HG03025 (cell line): ENCODE measurements at regions not wholly inside any gene's neighbourhood (a gene's known extent, or its start where the extent isn't known, plus 50 kb on each side); places are given as distances from the start of the nearest gene placed in this dataset.
"Not testable (repeated sequence)": the region's sequence is repeated elsewhere in the genome, so short reads cannot be mapped to it uniquely, and the experiment has no call there.

Source experiments
- ATAC-seq: cut with Tn5 transposase; IDR thresholded peaks from one replicate; pipeline ENCODE4 v1.9.1; 2021; ENCODE audit warnings: mild to moderate bottlenecking, moderate library complexity; ENCODE audit not compliant: unreplicated experiment, low FRiP score

- ATAC-seq = no peak
Observed at GRCh38 chr11:25602149-25602548, 729.8 kb upstream of the ANO3 start.

DNA sequence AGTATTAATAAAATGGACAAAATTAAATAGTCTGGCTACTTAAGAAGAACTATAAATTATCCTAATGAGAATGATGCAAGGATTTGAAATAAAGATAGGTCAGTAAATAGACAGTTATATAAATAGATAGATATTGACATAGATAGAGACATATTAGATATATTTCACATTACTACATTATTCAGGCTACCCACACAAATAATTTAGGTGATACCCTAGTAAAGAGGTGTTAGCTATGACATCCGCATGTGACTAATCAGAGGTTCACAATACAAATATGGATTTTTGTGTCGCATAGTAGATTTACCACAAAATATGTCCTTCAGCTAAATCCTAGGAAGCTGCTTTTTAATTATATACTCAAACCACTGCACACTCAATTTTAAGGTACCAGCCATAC is 729.0 kb upstream of the ANO3 start:
- ATAC-seq = no peak

DNA sequence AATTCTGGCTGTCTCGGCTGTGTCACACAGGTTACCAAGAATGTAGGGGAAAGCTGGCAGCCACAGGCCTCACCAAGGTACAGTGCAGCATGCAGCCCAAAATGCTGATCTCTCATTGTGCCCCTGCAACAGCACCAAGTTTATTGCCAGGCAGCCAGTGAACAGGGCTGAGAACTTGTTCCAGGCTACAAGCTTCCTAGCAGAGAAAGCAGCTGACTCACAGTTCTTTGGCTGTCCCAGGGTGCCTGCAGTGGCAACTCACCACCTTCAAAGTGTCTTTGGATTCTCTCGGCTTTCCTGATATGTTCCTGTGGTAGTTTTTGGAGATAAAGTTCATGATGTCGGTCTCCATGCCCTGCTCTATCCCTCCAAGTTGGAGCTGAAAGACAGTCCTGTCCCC is 719.1 kb upstream of the ANO3 start:
- ATAC-seq = no peak

DNA sequence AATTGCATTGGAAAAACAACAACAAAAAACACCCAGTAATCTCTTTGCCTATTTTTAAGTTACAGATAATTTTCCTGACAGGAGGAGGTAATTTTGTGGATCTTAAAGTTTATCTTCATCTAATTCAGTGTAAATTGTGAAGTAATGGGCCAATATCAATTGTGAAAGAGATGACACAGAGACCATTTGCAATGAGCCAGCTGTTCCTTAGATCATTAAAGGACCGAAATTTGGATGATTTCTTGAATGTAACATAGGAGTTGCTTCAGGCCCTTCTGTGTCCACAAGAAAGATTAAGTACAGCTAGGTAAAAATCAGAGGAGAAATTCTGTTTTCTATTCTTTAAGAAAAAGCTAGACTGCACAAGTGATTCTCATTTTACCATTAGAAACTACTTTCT is 718.5 kb upstream of the ANO3 start:
- ATAC-seq = no peak

- no peak for ATAC-seq
Observed at GRCh38 chr11:25613865-25614264, 718.1 kb upstream of the ANO3 start.

DNA sequence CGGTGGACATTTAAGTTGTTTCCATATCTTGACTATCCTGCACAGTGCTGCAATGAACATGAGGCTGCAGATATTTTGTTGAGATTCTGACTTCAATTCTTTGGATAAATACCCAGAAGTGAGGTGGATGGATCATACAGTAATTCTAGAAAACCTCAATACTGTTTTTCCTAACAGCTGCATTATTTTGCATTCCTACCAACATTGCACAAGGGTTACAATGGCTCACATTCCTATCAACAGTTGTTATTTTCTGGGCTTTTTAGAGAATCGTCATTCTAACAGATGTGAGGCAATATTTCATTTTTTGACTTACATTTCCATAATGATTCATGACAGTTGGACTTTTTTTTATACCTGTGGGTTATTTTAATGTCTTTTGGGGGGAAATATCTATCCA is 716.9 kb upstream of the ANO3 start:
- no peak for ATAC-seq

- ATAC-seq = no peak
Observed at GRCh38 chr11:25615841-25616240, 716.1 kb upstream of the ANO3 start.

- ATAC-seq = no peak
Observed at GRCh38 chr11:25625094-25625493, 706.8 kb upstream of the ANO3 start.

GRCh38 chr11:25628030-25628429 is 703.9 kb upstream of the ANO3 start:
- ATAC-seq = no peak

DNA sequence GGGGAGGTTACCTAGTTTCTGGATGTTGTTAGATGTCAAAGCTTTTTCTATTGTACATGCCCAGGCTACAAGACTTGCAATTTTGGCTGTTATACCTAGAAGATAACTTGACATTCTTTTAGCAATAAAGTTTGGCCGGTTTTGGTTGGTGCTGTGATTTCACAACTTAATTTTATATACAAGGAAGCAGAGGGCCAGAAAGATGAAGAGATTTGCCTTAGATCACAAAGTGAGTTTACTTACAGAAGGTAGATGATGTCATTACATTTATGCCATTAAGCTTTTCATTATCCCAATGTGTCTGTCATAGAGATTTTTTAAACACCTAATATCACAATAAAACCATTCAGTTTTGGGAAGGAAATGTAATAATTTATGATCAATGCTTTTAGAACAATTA is 698.7 kb upstream of the ANO3 start:
- no peak for ATAC-seq

- not testable (repeated sequence) for ATAC-seq
Observed at GRCh38 chr11:25649220-25649619, 682.7 kb upstream of the ANO3 start.

DNA sequence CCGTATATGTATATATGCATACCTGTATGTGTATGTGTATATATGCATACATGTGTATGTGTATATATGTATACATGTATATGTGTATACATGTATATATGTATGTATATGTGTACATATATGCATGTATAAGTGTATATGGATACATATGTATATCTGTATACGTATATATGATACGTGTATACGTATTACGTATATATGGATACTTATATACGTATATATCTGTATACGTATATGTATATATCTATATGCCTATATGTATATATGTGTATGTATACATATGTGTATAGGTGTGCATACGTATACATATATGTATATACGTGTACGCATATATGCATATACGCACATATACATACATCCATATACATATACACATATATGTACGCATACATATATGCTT is 681.6 kb upstream of the ANO3 start:
- ATAC-seq = no peak

- no peak for ATAC-seq
Observed at GRCh38 chr11:25655636-25656035, 676.3 kb upstream of the ANO3 start.

DNA sequence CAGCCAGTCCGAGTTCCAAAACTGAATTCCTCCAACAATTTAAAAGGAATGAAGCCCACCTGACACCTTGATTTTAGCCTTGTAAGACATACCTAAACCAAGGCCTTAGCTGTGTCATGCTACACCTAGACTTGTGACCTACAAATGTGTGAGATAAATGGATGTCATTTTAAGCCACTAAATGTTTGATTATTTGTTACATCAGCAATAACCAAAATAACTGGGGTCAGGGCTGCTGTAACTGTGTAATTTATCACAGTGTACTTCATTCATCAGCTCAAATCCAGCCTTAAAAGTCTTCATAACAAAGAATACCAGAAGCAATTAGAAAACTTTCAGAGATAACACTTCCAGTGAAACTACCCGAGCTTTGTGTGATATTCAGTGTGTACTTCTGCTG is 673.0 kb upstream of the ANO3 start:
- no peak for ATAC-seq

DNA sequence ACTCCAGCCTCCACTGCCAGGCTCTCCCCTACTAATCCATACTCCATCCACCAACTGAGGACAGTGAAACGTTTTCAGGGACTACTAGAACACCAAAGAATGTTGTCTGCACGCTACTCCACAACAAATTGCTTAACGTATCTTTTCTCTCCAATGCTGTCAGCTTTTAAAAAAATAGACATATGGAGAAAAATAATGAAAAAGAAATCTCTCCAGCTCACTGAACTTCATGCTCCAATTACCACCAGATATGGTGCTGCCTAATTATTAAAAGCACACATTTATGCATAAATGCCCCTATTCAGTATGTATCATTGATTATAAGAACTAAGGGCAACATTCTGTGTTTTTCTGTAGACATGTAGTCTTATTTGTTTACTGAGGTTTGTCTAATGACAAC is 672.2 kb upstream of the ANO3 start:
- no peak for ATAC-seq

DNA sequence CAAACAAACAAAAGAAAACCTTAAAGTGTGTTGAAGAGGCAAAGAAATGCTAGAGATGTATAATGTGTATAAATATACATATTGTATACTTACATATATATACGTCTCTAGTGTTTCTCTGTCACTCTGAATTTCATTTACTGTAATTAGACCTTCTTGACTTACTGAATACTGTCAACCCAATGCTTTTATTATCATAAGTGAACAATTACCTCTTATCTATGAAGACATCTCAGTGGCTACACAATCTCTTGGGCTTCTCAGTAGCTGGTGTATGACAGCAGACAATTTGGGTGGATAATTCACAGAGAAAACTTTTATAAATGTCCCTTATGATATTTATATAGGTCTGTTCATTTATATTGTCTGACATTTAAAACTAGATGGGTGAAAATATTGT is 664.1 kb upstream of the ANO3 start:
- ATAC-seq = no peak

DNA sequence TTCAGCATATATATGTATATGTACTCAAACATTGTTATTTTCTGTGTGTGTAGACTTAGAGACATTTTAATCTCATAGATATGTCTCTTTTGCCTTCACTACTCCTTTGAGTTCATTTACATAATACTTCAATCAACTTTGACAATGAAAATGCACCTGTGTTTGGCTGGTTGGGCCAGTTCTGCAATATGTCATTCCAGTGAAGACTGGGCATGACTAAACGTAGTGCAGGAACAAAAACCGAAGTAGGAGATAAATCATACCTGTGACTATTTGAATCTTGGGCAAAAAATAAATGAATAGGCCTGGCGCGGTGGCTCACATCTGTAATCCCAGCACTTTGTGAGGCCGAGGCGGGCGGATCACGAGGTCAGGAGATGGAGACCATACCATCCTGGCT is 640.0 kb upstream of the ANO3 start:
- no peak for ATAC-seq

DNA sequence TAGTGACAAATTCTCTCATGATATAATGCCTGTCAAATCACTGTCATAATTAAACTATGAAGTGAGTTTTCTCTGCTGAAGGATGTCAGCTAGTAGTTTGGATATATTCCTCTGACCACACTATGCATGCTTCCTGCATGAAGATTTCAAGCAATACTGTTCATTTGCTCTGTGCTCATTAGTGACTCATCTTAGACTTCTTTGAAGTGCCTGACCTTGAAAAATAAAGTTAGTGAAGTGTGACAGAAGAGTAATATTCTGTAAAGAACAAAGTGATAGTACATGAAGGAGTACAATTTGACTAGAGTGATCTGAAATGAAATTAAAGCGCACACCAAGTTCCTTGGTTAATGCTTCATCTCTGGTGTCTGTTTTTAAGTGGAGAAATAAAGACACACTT is 629.5 kb upstream of the ANO3 start:
- no peak for ATAC-seq

GRCh38 chr11:25710975-25711374 is 621.0 kb upstream of the ANO3 start:
- no peak for ATAC-seq

DNA sequence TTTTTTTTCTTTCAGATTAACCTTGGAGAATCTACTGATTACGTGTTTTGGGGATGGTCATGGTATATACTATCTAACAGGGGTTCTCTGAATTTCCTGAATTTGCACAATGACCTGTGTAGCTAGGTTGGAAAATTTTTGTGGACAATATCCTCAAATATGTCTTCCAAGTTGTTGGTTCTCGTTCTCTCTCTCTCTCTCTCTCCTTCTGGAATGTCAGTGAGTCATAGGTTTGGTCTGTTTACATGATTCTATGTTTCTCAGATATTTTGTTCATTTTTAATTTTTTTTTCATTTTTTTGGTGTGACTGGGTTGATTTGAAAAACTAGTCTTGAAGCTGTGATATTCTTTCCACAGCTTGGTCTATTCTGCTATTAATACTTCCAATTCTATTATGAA is 604.0 kb upstream of the ANO3 start:
- ATAC-seq = no peak

- ATAC-seq = no peak
Observed at GRCh38 chr11:25730230-25730629, 601.7 kb upstream of the ANO3 start.

DNA sequence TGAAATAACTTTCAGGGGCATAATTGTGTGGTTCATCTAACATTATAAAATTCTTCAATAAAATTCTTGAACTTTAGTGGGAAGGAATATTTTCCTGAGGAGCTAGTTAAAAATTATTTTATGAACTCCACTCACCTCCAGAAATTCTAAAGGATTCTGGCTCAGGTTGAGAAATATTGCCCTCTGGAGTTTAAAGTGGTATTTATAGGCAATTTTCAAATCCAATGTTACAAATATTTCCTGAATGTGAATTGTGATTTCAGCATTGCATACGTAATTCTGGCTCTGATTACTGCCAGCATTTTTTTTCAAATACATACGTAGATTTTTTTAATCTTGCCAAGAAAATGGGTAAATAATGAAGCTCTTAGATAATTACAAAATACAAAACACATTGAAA is 598.2 kb upstream of the ANO3 start:
- no peak for ATAC-seq

DNA sequence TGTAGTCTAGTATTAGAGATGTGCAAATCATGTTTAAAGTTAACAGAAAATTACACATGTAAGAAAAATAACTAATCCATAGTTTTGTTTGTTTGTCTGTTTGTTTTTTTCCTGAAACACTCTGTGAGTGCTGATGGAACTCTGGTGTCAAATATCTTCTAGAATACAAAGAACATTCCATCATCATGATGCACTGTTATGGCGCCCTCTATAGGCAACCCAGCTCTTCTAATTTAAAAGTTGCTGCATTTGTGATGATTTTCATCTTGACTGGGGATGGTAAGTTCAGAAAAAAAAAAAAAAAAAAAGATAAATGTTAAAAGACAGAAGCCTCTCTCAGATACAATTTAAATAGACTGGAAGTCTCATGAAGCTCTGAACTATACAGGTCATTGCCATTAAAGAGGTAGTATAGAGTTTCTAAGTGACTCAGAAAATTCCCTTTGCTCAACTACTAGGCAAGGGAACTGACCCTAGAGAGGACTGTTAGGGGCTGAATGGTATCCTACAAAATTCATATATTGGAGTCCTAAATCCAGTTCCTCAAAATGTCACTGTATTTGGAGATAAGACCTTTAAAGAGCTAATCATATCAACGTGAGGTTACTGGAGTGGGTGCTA is 597.2 kb upstream of the ANO3 start:
- no peak for ATAC-seq
